Colon (tissue), 2 donors: ENCODE measurements at regions not wholly inside any gene's neighbourhood (a gene's known extent, or its start where the extent isn't known, plus 50 kb on each side); places are given as distances from the start of the nearest gene placed in this dataset.

Experiments
- FAIRE-seq: peaks from 2 replicates; lab custom pipeline; 2012; peaks lifted over from hg19 to GRCh38; lab: Jason Lieb, UNC
- donor health status: control.
- donor health status: control.

DNA sequence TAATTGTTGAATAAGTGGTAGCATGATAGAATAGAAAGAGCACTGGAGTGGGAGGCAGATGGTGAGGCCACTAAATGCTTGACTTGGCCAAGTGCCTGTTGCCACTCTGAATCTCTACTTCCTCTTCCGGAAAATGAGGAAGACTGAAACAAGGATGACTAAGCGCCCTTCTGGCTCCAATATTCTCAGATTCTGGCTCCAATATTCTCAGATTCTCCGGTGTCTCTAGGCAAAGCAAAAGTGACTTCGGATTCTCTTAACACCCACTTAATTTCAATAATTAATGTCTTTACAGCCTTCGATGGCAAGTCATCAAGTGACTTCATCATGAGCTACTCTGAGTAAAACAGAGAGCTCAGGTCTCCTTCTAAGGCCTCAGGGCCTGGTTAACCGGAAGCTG is 402.2 kb upstream of the FGF13 start:
- FAIRE-seq: no peak

DNA sequence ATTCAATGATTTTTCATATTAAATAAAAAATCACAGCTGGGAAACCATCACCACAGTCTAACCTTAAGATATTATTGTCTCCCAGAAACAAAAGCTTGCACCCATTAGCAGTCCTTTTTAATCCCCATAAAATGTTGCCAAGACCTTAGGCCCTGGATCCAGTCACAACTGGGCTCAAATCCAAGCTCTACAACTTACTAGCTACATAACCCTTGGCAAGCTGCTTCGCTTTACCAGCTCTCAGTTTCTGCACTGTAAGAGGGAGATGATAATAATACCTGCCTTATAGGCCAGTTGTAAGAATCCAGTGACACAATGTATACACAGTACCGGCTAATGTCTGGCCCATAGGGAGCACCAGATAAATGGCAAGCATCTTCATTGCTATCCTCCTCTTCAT is 400.9 kb upstream of the FGF13 start:
- no peak for FAIRE-seq

DNA sequence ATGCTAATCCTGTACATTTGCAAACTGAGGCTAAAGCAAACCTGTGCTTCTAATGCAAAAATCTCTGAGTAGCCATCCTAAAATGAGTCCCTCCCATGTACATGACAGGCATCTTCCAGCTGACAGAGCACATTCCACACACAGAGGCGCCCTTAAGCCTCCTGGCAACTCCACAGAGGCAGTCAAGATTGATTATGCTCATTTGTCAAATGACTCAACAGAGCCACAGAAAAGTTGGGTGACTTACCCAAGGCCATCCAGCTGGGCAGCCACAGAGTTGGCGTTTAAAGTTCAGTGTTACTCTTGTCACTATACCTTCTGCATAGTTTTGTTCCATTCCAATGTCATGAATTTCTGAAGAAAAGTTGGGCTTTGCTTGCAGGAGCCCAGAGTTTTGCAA is 394.6 kb upstream of the FGF13 start:
- FAIRE-seq: no peak

DNA sequence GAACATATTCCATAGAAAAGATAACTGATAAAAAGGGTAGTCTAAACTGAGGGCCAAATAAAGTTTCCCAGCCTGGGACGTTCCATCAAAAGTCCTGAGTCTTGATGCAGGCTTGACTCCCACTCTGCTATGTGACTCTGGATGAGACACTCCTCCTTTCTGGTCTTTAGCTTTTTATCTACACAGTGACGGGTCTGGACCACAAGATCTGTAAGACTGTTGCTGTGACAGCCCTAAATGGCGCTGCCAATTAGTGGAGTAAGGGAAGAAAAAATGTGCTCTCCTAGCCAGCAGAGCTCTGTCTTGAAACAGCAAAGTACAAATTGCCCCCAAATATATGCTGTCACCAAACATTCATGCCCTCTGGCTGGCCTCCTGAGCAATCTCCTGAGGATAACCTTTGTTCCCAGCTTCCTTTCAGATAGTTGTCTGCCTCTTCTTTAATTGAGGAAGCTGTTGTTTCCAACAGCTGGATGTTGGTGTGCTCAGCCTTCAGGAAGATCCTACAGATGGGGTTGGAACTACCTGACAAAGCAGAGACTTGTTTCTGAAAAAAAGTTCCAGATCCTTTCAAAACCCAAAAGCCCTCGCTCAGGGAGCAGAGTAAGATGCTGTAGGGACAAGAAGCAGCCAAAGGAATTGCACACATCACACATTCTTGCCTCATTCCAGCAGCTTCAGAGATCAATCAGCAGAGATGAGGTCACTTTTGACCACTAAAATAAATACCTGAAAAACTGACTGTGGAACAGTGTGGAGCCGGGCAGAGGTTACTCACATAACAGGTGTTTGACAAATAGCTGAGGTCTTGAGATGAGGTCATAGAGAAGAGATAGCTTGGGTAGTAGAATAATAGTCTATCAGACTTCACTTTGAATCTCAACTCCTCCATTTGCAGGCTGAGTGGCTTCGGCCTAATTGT is 383.4 kb upstream of the FGF13 start:
- no peak for FAIRE-seq

DNA sequence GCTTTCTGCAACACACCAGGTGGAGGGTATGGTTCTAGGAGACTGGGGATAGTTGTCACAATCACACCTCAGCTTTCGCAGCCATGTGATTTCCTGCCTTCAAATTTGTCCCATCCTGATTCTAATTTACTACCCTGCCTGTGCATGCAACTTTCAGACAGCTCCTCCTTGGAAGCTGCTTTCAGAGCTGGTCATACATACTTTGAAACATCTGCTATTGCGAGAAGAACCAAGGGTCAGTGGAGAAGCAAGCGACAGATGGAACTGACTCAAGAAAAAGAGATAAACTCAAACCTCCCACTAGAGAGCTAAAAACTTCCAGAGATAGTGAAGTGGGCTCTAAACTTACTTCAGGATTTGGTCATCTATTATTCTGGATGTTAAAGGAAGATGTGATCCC is 381.7 kb upstream of the FGF13 start:
- no peak for FAIRE-seq

DNA sequence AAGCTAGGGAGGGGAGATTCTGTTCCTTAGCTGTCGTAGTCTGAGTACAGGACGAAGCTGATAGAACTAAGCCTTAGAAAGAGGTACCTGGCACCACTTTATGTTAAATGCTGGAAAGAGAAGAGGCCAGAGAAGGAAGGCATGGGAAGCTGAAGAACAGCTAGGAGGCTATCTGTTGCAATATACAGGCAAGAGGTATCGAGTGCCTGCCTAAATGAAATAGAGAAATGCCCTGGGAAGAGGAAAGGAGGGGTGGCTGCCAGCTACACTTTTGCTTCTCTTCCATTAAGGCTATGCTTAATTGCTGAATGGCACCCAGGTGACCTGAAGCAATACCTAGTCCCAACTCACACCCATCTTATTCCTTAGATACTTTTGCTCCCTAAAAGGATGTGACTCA is 380.4 kb upstream of the FGF13 start:
- FAIRE-seq: no peak

DNA sequence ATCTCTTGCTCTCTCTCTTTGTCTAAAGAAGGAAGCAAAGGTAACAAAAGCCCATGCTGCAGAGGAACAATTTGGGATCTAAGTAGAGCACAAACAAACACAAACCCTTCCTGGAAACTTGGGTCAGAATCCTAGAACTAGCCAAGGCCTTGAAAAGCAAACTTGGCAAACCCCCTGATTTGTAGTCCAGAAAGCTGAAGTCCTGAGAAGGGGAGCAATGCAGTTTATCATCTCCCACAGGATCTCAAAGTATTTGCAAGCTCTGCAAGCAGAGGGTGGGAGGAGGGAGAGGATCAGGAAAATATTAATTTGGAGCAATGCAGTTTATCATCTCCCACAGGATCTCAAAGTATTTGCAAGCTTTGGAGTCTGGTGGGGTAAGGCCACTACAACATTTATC is 379.5 kb upstream of the FGF13 start:
- no peak for FAIRE-seq

DNA sequence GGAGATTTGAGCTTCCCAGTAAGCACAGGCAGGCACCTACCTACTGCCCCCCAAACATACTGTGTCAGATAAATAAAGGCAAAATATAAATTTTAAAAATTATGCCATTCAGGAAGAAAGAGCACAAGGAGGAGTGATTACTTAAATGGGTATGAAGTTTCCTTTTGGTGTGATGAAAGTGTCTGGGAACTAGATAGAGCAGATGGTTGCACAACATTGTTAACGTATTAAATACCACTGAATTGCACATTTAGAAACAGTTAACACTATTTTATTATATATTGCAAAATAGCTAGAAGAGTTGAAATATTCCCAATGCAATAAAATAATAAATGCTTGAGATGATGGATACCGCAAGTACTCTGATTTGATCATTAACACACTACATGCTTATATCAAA is 374.7 kb upstream of the FGF13 start:
- FAIRE-seq: no peak

DNA sequence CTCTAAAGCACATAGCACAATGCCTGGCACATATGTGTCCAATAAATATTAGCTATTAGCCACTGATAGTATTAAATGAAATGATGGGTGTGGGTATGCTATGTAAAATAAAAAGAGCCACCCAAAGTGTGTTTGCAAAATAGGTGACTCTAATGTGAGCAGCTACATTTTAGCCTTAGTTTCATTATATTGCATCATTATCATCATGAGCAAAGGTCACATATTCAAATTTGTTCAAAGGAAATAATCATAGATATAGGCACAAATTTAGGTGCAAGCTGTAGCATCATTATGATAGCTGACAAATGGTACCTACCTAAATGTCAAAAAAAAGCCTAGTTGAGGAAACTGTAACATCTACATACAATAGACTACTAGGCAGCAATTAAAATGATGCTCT is 373.9 kb upstream of the FGF13 start:
- FAIRE-seq: no peak

DNA sequence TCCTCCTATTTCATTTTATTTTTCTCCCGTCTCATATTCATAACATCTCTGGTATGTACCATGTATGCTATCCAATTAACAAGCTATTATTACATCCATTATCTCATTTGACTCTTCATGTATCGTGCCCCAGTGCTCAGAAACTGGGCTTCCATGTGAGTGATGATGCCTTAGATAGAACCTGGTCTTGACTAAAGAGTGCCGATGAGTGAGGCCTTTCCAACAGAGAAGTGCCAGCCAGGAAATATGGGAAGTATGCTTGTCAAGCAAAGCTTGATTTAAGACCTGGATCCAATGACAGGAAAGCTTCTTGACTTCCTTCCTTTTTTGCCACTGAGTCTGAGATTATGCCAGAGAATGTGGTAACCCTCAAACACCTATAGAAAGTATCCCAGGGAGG is 371.7 kb upstream of the FGF13 start:
- no peak for FAIRE-seq

DNA sequence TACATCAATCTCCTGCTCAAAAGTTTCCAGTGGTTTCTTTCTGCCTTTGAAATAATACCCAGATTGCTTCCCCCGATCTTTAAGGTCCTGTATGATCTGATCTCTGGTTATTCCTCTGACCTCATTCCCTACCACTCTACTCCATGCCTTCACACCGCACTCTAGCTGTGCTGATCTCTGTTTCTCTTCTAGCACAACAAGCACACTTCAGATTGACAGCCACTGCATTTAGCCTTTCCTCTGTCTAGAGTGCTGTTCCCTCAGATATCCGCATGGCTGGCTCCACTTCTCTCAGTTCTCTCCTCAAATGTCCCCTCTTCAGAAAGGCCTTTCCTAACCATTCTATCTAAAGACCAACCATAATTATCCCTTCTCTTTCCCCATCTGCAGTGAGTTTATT is 370.4 kb upstream of the FGF13 start:
- no peak for FAIRE-seq

DNA sequence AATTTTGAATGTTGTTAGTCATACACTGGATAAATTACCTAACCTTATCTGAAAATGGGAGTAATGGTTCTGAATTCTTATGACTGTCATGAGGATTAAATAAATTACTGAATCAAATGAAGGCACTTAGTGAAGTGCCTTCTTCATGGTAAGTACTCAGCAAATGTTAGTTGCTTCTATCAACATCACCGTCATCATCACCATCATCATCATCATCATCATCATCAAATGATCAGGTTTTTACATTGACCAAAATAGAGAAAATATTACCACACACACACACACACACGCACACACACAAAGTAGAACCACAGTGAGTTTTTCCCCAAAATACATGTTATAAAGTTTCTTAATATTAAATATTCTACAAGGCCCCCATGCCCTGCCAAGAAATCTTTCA is 368.3 kb upstream of the FGF13 start:
- no peak for FAIRE-seq

DNA sequence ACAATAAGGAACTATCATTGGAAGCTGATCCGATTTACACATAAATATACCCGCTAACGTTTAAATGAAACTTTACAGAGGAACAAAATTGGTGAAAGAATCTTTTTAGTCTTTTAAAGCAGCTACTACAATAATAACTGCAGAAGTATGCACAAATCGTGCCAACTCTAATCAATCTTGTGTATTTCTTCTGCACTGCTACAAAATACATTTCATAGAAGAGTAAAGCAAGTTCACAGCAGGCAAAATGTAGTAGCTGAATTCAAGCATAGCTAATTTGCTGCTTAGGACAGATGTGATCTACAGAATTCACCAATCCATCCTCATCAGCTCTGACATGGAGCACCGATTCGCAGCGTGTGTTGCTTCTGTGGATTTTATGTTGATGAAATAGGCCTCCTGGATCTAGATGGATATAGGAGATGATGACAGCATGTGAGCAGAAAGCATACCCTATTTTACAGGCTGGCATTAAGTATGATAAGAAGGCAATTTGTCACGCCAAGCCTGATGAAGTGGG is 367.3 kb upstream of the FGF13 start:
- no peak for FAIRE-seq

DNA sequence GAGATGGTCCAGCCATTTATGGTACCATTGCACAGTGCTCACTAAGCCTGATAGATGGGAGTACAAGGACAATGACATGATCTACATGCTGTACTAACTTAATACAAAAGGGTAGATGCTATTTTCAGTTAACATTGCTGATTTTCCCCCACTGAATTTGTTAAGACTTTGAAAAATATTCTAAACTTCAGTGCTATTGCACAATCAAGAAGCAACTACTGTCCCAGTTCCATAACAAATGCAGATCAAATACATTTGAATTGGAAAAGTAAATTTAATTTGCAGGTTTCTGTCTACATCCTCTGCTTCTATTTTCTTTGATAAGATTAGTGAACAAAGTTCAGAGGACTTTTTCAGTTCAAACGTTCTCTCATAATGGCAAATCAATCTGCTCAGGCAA is 366.8 kb upstream of the FGF13 start:
- no peak for FAIRE-seq

DNA sequence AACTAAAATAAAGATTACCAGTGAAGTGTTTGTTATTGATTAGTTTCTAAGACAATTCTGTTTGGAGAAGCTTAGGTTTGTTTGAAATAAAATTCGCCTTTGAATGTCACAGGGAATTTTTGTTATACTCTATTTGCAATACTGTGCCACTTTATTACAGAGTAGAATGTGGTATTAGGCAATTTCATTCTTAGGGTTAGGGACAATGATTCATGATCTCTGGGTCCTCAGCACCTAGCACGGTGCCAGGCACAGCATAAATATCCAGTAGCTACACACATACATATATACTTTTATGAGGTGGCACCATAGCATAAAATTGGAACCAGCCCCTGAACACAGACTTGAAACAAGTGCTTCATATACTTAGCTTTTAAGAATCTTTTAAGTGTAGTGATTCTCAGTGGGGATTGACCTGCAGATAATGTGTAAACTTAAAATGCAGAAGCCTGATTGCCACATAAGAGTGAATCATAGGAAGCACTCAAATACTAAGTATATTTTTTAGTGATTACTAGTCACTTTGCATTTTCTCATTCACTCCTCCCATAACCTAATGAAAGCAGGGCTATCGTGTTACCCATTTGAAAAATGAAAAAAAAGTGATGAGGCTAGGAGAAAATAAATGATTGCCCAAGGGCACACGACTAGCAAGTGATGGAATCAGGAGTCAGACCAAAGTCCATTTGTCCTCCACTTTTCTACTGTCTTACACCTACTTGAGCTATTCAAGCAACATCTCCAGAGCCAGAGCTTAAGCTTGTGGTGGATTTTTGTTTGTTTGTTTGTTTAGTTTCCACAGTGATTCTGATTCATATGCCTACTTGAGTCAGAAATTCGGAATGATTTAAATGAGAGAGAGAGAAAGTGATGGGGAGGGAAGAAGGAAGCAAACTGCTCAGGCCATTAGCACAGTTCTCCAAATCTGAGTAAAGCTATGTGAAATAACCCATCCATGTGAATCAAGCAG is 366.0 kb upstream of the FGF13 start:
- peak; percentile 21 for FAIRE-seq

DNA sequence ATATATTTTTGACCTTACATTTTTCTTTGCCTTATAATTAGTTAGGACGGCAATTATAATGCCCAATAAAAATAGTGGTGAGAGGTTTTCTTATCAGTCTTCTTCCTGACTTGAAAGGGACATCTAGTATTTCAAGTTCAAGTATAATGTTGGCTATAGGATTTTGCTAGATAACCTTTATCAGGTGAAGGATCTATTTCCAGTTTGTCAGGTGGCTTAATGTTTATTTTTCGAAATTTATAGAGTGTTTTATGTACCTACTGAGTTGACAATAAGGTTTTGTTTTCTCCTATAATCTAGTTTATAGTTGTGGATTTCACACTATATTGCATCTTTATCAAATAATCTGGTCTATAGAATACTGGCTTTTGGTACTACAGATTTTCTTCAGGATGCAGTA is 351.8 kb upstream of the FGF13 start:
- FAIRE-seq: peak; percentile 75

DNA sequence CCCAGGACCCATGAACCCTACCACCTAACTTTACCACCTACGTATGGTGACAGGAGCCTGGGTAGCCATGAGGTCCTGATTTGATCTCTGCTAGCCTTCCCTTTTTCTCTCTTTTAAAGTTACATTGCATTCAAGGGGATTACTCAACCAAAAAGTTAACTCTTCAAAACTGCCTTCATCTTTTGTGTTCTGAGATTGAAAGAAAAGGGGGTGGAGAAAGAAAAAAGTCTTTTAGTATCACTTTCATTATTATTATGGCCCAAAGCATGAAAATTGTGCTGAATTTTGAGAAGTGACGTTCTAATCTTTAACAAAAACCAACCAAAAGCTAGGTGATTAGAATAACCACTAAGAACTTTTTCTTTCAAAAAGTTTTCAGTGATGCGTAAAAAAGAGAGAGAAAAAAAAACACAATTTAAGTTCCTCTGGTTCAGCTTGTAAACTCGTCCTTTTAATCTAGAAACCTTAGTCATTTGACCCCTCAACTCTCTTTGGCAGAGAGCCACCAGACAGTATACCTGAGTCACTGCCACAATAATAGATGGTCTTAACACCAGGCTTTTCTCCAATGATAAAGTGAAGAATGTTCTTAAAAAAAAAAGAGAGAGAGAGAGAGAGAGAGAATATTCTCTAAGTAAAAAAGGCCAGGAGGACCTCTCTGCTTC is 347.4 kb upstream of the FGF13 start:
- no peak for FAIRE-seq

DNA sequence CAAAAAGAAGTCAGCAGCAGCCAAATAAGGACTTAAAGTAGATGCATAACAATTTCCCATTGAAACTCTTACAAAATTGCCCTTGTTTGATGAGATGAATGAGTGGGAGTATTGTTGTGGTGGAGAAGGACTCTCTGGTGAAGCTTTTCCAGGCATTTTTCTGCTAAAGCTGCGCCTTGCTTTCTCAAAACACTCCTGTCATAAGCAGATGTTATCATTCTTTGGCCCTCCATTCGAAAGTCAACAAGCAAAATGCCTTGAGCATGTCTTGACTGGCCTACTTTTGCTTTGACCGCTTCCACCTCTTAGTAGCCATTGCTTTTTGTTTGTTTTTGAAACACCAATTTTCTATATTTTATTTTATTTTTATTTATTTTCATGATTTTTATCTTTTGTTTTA is 340.9 kb upstream of the FGF13 start:
- FAIRE-seq: no peak

DNA sequence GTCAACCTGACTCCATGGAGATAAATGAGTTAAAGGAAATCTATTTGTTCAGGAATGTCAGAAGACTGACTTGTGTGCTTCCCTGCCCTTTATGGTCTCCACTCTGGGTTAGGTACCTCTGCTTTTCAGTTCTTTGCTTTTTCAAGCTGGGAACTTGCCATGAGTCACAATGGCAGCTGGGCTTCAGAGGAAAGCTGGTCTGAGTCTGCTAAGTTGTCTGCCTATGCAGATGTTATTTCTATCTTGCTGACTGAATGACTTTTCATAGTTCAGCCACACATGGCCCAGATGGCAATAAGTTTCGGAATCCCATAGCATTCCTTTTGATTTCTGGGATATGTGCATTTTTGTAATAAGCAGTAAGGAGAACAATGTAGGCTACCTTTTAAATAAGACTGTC is 337.9 kb upstream of the FGF13 start:
- no peak for FAIRE-seq

DNA sequence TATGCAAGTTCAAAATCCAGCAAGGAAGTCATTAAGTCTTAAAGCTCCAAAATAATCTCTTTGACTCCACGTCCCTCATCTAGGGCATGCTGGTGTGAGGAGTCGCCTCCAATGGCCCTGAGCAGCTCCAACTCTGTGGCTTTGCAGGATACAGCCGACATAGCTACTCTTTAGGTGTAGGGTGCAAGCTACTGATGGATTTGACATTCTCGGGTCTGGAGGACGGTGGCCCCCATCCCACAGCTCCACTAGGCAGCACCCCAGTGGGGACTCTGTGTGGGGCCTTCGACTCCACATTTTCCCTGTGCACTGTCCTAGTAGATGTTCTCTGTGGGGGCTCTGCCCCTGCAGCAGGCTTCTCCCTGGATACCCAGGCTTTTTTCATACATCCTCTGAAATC is 333.2 kb upstream of the FGF13 start:
- FAIRE-seq: no peak

DNA sequence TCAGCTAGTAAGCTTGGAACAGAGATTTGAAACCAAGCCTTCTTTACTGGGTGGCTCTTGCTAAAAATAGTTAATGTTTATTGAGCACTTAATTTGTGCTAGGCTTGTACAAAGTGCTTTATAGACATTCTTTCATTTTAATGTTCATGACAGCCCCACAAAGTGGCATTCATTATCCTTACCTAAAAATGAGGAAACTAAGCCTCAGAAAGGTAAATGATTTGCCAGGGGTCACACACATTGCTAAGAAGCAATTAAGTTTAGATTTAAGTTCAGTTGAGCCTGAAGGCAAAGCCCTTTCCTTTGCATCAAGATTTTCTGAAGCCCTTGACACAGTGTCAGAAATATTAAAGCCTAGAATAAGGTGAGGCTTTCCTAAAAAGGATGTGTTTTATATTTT is 327.5 kb upstream of the FGF13 start:
- no peak for FAIRE-seq

DNA sequence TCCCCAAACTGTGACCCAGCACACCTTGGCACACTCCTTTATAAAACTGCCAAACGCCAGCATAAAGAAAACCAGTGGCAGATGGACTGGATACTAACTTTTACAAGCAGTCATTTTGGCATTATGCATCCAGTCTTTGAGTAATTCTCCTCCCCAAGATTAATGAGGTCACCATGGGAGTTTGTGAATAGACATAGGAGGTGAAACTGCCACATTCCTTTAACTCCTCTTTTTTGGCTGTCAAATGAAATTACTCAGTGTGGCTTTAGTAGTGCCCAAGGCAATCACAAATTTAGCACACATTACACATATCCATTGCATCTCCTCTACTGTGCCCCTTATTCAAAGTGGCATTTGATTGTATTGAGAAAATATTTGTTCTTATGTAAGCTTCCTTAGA is 315.3 kb upstream of the FGF13 start:
- FAIRE-seq: no peak
